ENCODE measurements at regions not wholly inside any gene's neighbourhood (a gene's known extent, or its start where the extent isn't known, plus 50 kb on each side); places are given as distances from the start of the nearest gene placed in this dataset.

DNA sequence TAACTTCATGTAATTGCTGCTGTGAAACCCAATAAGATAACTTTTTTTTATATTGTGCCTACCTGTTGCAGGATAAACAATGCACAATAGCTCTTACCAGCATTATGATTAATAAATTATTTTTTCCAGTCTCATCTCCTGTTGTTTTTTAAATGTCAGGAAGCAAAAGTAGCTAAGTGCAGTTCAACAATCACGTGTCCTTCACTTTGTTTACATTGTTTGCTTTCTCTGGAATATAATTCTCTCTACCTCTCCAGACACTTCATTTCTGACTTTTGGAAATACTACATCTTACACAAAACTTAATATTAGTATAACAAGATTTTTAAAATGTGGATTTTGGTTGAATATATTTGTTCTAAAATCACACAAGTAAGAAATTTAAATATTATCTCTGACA is 1359.4 kb downstream of the SLITRK1 start:
- Histone ChIP-seq H3K4me3 (no peak overlapping the region), H3K9me3 (replicated peaks; ENCODE audit: control insufficient read depth, insufficient read depth, low read length) (no peaks in the 10 kb centered on the region), H3K27me3 (replicated peaks in 1 of 2; ENCODE audit: control insufficient read depth in 2 of 2, insufficient read depth in 2 of 2, low read length in 1 of 2) (no peaks in the 10 kb centered on the region), H3K79me2 (ENCODE audit: control insufficient read depth, insufficient read depth, low read length) (no peaks in the 10 kb centered on the region), H3K4me2 (ENCODE audit: control insufficient read depth, insufficient read depth) (no peak overlapping the region), H3K27ac (ENCODE audit: control insufficient read depth, insufficient read depth) (no peak overlapping the region), H4K20me1 (ENCODE audit: control insufficient read depth, insufficient read depth) (no peaks in the 10 kb centered on the region), H2AFZ (ENCODE audit: control insufficient read depth, low read depth, low read length) (no peak overlapping the region), H3K4me1 (ENCODE audit: control insufficient read depth, insufficient read depth, low read length) (no peaks in the 10 kb centered on the region), H3K36me3 (ENCODE audit: control insufficient read depth in 2 of 2, insufficient read depth in 2 of 2, low read length in 1 of 2) (no peaks in the 10 kb centered on the region), H3K9ac (ENCODE audit: control insufficient read depth, insufficient read depth, low read length) (no peak overlapping the region)
- ChIA-PET RAD21 (ENCODE audit: unreplicated experiment) (no interaction called here), POLR2A (no interaction called here), CTCF (no interaction called here), SMC1A (ENCODE audit: uncharacterized antibody, unreplicated experiment) (no interaction called here)
- DNase-seq (ENCODE audit: low read depth, low spot score) (no peak), FAIRE-seq (no peak), ATAC-seq (no peak)
- BruUV-seq (replicated peaks) = no TSS peak
- intact Hi-C loops (cut with micrococcal nuclease; ENCODE audit: unreplicated experiment) = no loop called here
- in situ Hi-C loops (cut with MboI) = no loop called here
- TF ChIP-seq RUNX3 (IDR thresholded peaks at IDR 0.05; ENCODE audit: low read length) (no peak), TCF12 (IDR thresholded peaks at IDR 0.05; ENCODE audit: low read depth, low read length) (no peak), BACH1 (IDR thresholded peaks at IDR 0.05; ENCODE audit: borderline replicate concordance) (no peak), ZNF24 (IDR thresholded peaks at IDR 0.05) (no peak), MYC (IDR thresholded peaks at IDR 0.05; ENCODE audit: insufficient read depth, insufficient read length, insufficient replicate concordance, low read length, severe bottlenecking) (no peak), STAT1 (conservative IDR thresholded peaks at IDR 0.05) (no peak), NFIC (IDR thresholded peaks at IDR 0.05; ENCODE audit: low read depth, low read length) (no peak), TARDBP (IDR thresholded peaks at IDR 0.05; ENCODE audit: borderline replicate concordance) (no peak), CREM (IDR thresholded peaks at IDR 0.05; ENCODE audit: low read depth) (no peak), ZNF687 (IDR thresholded peaks at IDR 0.05) (no peak), NRF1 (conservative IDR thresholded peaks at IDR 0.05; ENCODE audit: low read depth, low read length) (no peak), ZSCAN29 (IDR thresholded peaks at IDR 0.05) (no peak), SP1 (IDR thresholded peaks at IDR 0.05; ENCODE audit: low read depth, low read length) (no peak), PBX3 (IDR thresholded peaks at IDR 0.05; ENCODE audit: insufficient replicate concordance, low read depth, low read length) (no peak), IKZF1 (conservative IDR thresholded peaks at IDR 0.05) (no peak)
- TF ChIP-seq, protein P1, sequence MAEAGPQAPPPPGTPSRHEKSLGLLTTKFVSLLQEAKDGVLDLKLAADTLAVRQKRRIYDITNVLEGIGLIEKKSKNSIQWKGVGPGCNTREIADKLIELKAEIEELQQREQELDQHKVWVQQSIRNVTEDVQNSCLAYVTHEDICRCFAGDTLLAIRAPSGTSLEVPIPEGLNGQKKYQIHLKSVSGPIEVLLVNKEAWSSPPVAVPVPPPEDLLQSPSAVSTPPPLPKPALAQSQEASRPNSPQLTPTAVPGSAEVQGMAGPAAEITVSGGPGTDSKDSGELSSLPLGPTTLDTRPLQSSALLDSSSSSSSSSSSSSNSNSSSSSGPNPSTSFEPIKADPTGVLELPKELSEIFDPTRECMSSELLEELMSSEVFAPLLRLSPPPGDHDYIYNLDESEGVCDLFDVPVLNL (IDR thresholded peaks at IDR 0.05; ENCODE audit: low read depth, low read length) = no peak
- 10% methylated on average over 1 of the region's 1 CpG for WGBS (ENCODE audit: insufficient coverage, insufficient replicate concordance, low lambda C conversion rate, missing lambda C conversion rate)

Data from GM12878 (cell line).